ENCODE measurements at regions not wholly inside any gene's neighbourhood (a gene's known extent, or its start where the extent isn't known, plus 50 kb on each side); places are given as distances from the start of the nearest gene placed in this dataset.

GRCh38 chr7:130843703-130844102 is 109.7 kb upstream of the KLF14 start:
- WGBS = 95% methylated on average over 11 of the region's 11 CpGs
- Histone ChIP-seq H3K27ac (ENCODE audit: low read length, poor library complexity, severe bottlenecking) (no peak overlapping the region), H3K9me3 (ENCODE audit: control insufficient read depth, low read length) (no peaks in the 10 kb centered on the region), H3K4me1 (ENCODE audit: control insufficient read depth, insufficient read depth, low read depth, low read length) (peaks cover 8% of the 10 kb centered on the region), H2AK5ac (ENCODE audit: low read length, severe bottlenecking) (no peak overlapping the region), H3K9ac (ENCODE audit: low read length) (no peak overlapping the region), H3K36me3 (ENCODE audit: control insufficient read depth in 1 of 2, insufficient read depth in 2 of 2, low read depth in 1 of 2, low read length in 2 of 2) (no peaks in the 10 kb centered on the region), H2BK12ac (ENCODE audit: low read length in 2 of 2) (no peak overlapping the region), H3K14ac (ENCODE audit: low read length in 2 of 2) (no peak overlapping the region), H3K4me2 (ENCODE audit: low read length, poor library complexity, severe bottlenecking) (no peak overlapping the region), H2BK5ac (ENCODE audit: low read depth, low read length, poor library complexity, severe bottlenecking) (no peak overlapping the region), H3K18ac (ENCODE audit: low read depth in 1 of 2, low read length in 2 of 2) (no peak overlapping the region), H2BK120ac (ENCODE audit: low read depth, low read length) (no peak overlapping the region), H3K27me3 (ENCODE audit: control insufficient read depth in 1 of 2, insufficient read depth in 1 of 2, low read length in 2 of 2) (no peaks in the 10 kb centered on the region), H4K91ac (ENCODE audit: low read length) (peak overlapping the region; percentile 43), H3K23ac (ENCODE audit: low read length in 2 of 2) (no peak overlapping the region), H2AFZ (ENCODE audit: low read depth, low read length) (no peak overlapping the region), H3K79me1 (replicated peaks; ENCODE audit: low read length, poor library complexity, severe bottlenecking) (no peaks in the 10 kb centered on the region), H4K8ac (ENCODE audit: low read length) (no peak overlapping the region), H3K4me3 (ENCODE audit: insufficient read depth in 1 of 2, low read depth in 1 of 2, low read length in 2 of 2) (no peak overlapping the region), H2BK15ac (ENCODE audit: low read depth, poor library complexity, severe bottlenecking) (no peak overlapping the region), H3K4ac (ENCODE audit: low read depth in 1 of 2, low read length in 2 of 2) (no peak overlapping the region)
- DNase-seq = no peak

- Histone ChIP-seq H2AFZ (ENCODE audit: low read depth, low read length) (no peak overlapping the region), H2BK5ac (ENCODE audit: low read depth, low read length, poor library complexity, severe bottlenecking) (no peak overlapping the region), H2BK120ac (ENCODE audit: low read depth, low read length) (no peak overlapping the region), H3K9ac (ENCODE audit: low read length) (peak overlapping the region; percentile 88), H3K4me3 (ENCODE audit: insufficient read depth in 1 of 2, low read depth in 1 of 2, low read length in 2 of 2) (peak overlapping the region in 1 of 2 experiments; percentile 34), H3K79me1 (replicated peaks; ENCODE audit: low read length, poor library complexity, severe bottlenecking) (no peaks in the 10 kb centered on the region), H3K14ac (ENCODE audit: low read length in 2 of 2) (no peak overlapping the region), H3K36me3 (ENCODE audit: control insufficient read depth in 1 of 2, insufficient read depth in 2 of 2, low read depth in 1 of 2, low read length in 2 of 2) (no peaks in the 10 kb centered on the region), H3K23ac (ENCODE audit: low read length in 2 of 2) (no peak overlapping the region), H3K4ac (ENCODE audit: low read depth in 1 of 2, low read length in 2 of 2) (peak overlapping the region in 1 of 2 experiments; percentile 77), H2AK5ac (ENCODE audit: low read length, severe bottlenecking) (no peak overlapping the region), H3K4me2 (ENCODE audit: low read length, poor library complexity, severe bottlenecking) (no peak overlapping the region), H3K27me3 (ENCODE audit: control insufficient read depth in 1 of 2, insufficient read depth in 1 of 2, low read length in 2 of 2) (no peaks in the 10 kb centered on the region), H4K91ac (ENCODE audit: low read length) (no peak overlapping the region), H3K4me1 (ENCODE audit: control insufficient read depth, insufficient read depth, low read depth, low read length) (peaks cover 8% of the 10 kb centered on the region), H3K27ac (ENCODE audit: low read length, poor library complexity, severe bottlenecking) (no peak overlapping the region), H3K9me3 (ENCODE audit: control insufficient read depth, low read length) (no peaks in the 10 kb centered on the region), H3K18ac (ENCODE audit: low read depth in 1 of 2, low read length in 2 of 2) (peak overlapping the region; percentile 0 to 91), H2BK15ac (ENCODE audit: low read depth, poor library complexity, severe bottlenecking) (no peak overlapping the region), H4K8ac (ENCODE audit: low read length) (peak overlapping the region; percentile 9), H2BK12ac (ENCODE audit: low read length in 2 of 2) (peak overlapping the region in 1 of 2 experiments; percentile 89)
- WGBS = 74% methylated on average over 9 of the region's 11 CpGs
- DNase-seq = peak; percentile 42
Observed at GRCh38 chr7:130844811-130845580, 111.0 kb upstream of the KLF14 start.

DNA sequence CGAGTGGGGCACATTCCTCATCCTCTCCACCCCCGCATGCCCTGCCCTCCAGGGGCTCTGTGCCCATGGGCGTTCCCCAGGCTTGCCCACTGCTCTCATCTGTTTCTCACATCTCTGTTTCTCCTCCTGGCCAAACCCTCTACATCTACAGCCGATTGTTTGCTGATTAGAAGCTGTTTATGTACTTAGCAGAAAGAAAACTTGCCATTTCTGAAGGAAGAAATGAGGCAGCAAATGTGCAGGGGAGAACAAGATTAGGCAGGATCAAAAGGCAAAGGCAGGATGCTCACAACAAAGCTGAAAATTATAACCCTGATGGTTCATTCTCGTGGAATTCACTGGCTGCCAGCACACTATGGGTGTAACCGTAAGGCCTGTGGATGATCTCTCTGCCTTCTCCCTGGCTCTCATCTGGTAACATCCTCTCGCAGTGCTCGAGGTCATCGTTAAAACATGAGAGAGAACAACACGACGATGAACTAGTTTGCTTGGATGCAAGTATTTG is 111.6 kb upstream of the KLF14 start:
- H3K79me1 ChIP-seq (replicated peaks; ENCODE audit: low read length, poor library complexity, severe bottlenecking) = no peaks in the 10 kb centered on the region
- peak overlapping the region; percentile 88 for H3K9ac ChIP-seq (ENCODE audit: low read length)
- H2AFZ ChIP-seq (ENCODE audit: low read depth, low read length) = no peak overlapping the region

GRCh38 chr7:130849604-130850003 is 115.6 kb upstream of the KLF14 start:
- H2BK5ac ChIP-seq (ENCODE audit: low read depth, low read length, poor library complexity, severe bottlenecking) = no peak overlapping the region
- peaks cover 3 to 29% of the 10 kb centered on the region in 2 experiments for H3K36me3 ChIP-seq (ENCODE audit: control insufficient read depth in 1 of 2, insufficient read depth in 2 of 2, low read depth in 1 of 2, low read length in 2 of 2)
- H4K8ac ChIP-seq (ENCODE audit: low read length) = no peak overlapping the region
- H3K4me1 ChIP-seq (ENCODE audit: control insufficient read depth, insufficient read depth, low read depth, low read length) = peaks cover 6% of the 10 kb centered on the region
- H3K14ac ChIP-seq (ENCODE audit: low read length in 2 of 2) = no peak overlapping the region
- H2AK5ac ChIP-seq (ENCODE audit: low read length, severe bottlenecking) = no peak overlapping the region
- H3K79me1 ChIP-seq (replicated peaks; ENCODE audit: low read length, poor library complexity, severe bottlenecking) = no peaks in the 10 kb centered on the region
- H2BK15ac ChIP-seq (ENCODE audit: low read depth, poor library complexity, severe bottlenecking) = no peak overlapping the region
- no peak overlapping the region for H3K23ac ChIP-seq (ENCODE audit: low read length in 2 of 2)
- H3K27me3 ChIP-seq (ENCODE audit: control insufficient read depth in 1 of 2, insufficient read depth in 1 of 2, low read length in 2 of 2) = no peaks in the 10 kb centered on the region
- H2AFZ ChIP-seq (ENCODE audit: low read depth, low read length) = no peak overlapping the region
- H2BK120ac ChIP-seq (ENCODE audit: low read depth, low read length) = no peak overlapping the region
- no peak overlapping the region for H3K4me3 ChIP-seq (ENCODE audit: insufficient read depth in 1 of 2, low read depth in 1 of 2, low read length in 2 of 2)
- H3K4ac ChIP-seq (ENCODE audit: low read depth in 1 of 2, low read length in 2 of 2) = no peak overlapping the region
- no peak overlapping the region for H3K4me2 ChIP-seq (ENCODE audit: low read length, poor library complexity, severe bottlenecking)
- H4K91ac ChIP-seq (ENCODE audit: low read length) = no peak overlapping the region
- H3K27ac ChIP-seq (ENCODE audit: low read length, poor library complexity, severe bottlenecking) = no peak overlapping the region
- H3K18ac ChIP-seq (ENCODE audit: low read depth in 1 of 2, low read length in 2 of 2) = no peak overlapping the region
- DNase-seq = no peak
- H2BK12ac ChIP-seq (ENCODE audit: low read length in 2 of 2) = no peak overlapping the region
- no peaks in the 10 kb centered on the region for H3K9me3 ChIP-seq (ENCODE audit: control insufficient read depth, low read length)
- WGBS = 100% methylated on average over 1 of the region's 2 CpGs
- peak overlapping the region; percentile 1 for H3K9ac ChIP-seq (ENCODE audit: low read length)

More for the DNA sequence above, 111.6 kb upstream of the KLF14 start:
- Histone ChIP-seq H4K8ac (ENCODE audit: low read length) (peak overlapping the region; percentile 9), H3K4ac (ENCODE audit: low read depth in 1 of 2, low read length in 2 of 2) (peak overlapping the region in 1 of 2 experiments; percentile 77), H3K36me3 (ENCODE audit: control insufficient read depth in 1 of 2, insufficient read depth in 2 of 2, low read depth in 1 of 2, low read length in 2 of 2) (no peaks in the 10 kb centered on the region), H3K18ac (ENCODE audit: low read depth in 1 of 2, low read length in 2 of 2) (peak overlapping the region; percentile 0 to 91), H3K23ac (ENCODE audit: low read length in 2 of 2) (no peak overlapping the region), H3K14ac (ENCODE audit: low read length in 2 of 2) (no peak overlapping the region), H3K4me2 (ENCODE audit: low read length, poor library complexity, severe bottlenecking) (no peak overlapping the region), H2BK12ac (ENCODE audit: low read length in 2 of 2) (peak overlapping the region in 1 of 2 experiments; percentile 89), H2BK5ac (ENCODE audit: low read depth, low read length, poor library complexity, severe bottlenecking) (no peak overlapping the region), H2BK15ac (ENCODE audit: low read depth, poor library complexity, severe bottlenecking) (no peak overlapping the region), H3K27me3 (ENCODE audit: control insufficient read depth in 1 of 2, insufficient read depth in 1 of 2, low read length in 2 of 2) (no peaks in the 10 kb centered on the region), H2BK120ac (ENCODE audit: low read depth, low read length) (no peak overlapping the region), H3K4me3 (ENCODE audit: insufficient read depth in 1 of 2, low read depth in 1 of 2, low read length in 2 of 2) (peak overlapping the region in 1 of 2 experiments; percentile 34), H3K4me1 (ENCODE audit: control insufficient read depth, insufficient read depth, low read depth, low read length) (peaks cover 8% of the 10 kb centered on the region), H2AK5ac (ENCODE audit: low read length, severe bottlenecking) (peak overlapping the region; percentile 9), H3K9me3 (ENCODE audit: control insufficient read depth, low read length) (no peaks in the 10 kb centered on the region), H4K91ac (ENCODE audit: low read length) (no peak overlapping the region), H3K27ac (ENCODE audit: low read length, poor library complexity, severe bottlenecking) (peak overlapping the region; percentile 31)
- WGBS = 29% methylated on average over 5 of the region's 11 CpGs
- peak; percentile 67 for DNase-seq

Measured in mesenchymal stem cell (in vitro differentiated cells and primary cell).